GM23248 (cell line): ENCODE measurements at regions not wholly inside any gene's neighbourhood (a gene's known extent, or its start where the extent isn't known, plus 50 kb on each side); places are given as distances from the start of the nearest gene placed in this dataset.

ENCODE experiments used
- EZH2 ChIP-seq: fragments of 200-600 bp; sonication (generic); IDR thresholded peaks from 2 replicates; pipeline ENCODE4 v1.6.1; 2018; ENCODE audit warnings: antibody characterized with exemption, mild to moderate bottlenecking; ENCODE audit not compliant: insufficient read depth, poor library complexity, severe bottlenecking
- EZH2phosphoT487 ChIP-seq: fragments of 200-600 bp; sonication (generic); IDR thresholded peaks from 2 replicates; pipeline ENCODE4 v1.6.1; 2018; ENCODE audit warnings: antibody characterized with exemption, moderate library complexity, mild to moderate bottlenecking, low read depth; ENCODE audit not compliant: insufficient read depth

- TF ChIP-seq EZH2 (no peak), EZH2phosphoT487 (no peak)
Observed at GRCh38 chr14:62455446-62455845, 589.8 kb downstream of the KCNH5 start.
